Gastroesophageal sphincter (tissue), 4 donors: ENCODE measurements at regions not wholly inside any gene's neighbourhood (a gene's known extent, or its start where the extent isn't known, plus 50 kb on each side); places are given as distances from the start of the nearest gene placed in this dataset.

Experiments
- ATAC-seq: fragments of 150-250 bp; one replicate; pipeline ENCODE4 v1.9.1; 2016; ENCODE audit warnings: mild to moderate bottlenecking, moderate library complexity
- H3K27ac ChIP-seq, 4 donors: fragments of 200-600 bp; sonication (generic) in 3 of 4; 1 replicate in 3 of 4; 2 replicates in 1 of 4; pipeline ENCODE4 v1.5.1; 2016 to 2019
- H3K27me3 ChIP-seq: fragments of 200-600 bp; sonication (generic); one replicate; pipeline ENCODE4 v1.5.1; 2019
- H3K36me3 ChIP-seq, 2 donors: fragments of 200-600 bp; sonication (generic); one replicate each; pipeline ENCODE4 v1.5.1; 2019; ENCODE audit warnings: control low read depth in 1 of 2
- H3K4me1 ChIP-seq, 3 donors: fragments of 200-600 bp; sonication (generic); 1 replicate in 2 of 3; 2 replicates in 1 of 3; pipeline ENCODE4 v1.5.1; 2016 to 2019; ENCODE audit warnings: control low read depth in 2 of 3
- H3K4me3 ChIP-seq, 2 donors: fragments of 200-600 bp; sonication (generic); one replicate each; pipeline ENCODE4 v1.5.1; 2019; ENCODE audit warnings: mild to moderate bottlenecking in 1 of 2, moderate library complexity in 1 of 2
- H3K9me3 ChIP-seq, 3 donors: fragments of 200-600 bp; sonication (generic); one replicate each; pipeline ENCODE4 v1.5.1; 2017 to 2019; ENCODE audit warnings: control low read depth in 2 of 3
- CTCF ChIP-seq, 4 experiments: fragments of 200-600 bp in 2 of 4; fragments of 450-650 bp in 2 of 4; sonication (generic) in 1 of 4; IDR thresholded peaks; one replicate each; pipeline ENCODE4 v1.5.1; 2017 to 2019; ENCODE audit warnings: antibody characterized with exemption in 4 of 4, mild to moderate bottlenecking in 2 of 4, moderate library complexity in 2 of 4
- EP300 ChIP-seq: sonication (generic); formaldehyde crosslinking; IDR thresholded peaks from one replicate; pipeline ENCODE4 v1.6.1; 2017; ENCODE audit warnings: antibody characterized with exemption, mild to moderate bottlenecking
- POLR2A ChIP-seq, 2 donors: fragments of 450-650 bp; IDR thresholded peaks; one replicate each; pipeline ENCODE4 v1.6.1; 2017; ENCODE audit warnings: antibody characterized with exemption in 2 of 2, mild to moderate bottlenecking in 2 of 2, moderate library complexity in 1 of 2
- POLR2AphosphoS5 ChIP-seq: sonication (generic); formaldehyde crosslinking; IDR thresholded peaks from one replicate; pipeline ENCODE4 v1.6.1; 2017; ENCODE audit warnings: antibody characterized with exemption
- WGBS, 2 donors: methylation state at CpG; one replicate each; pipeline ENCODE4 v1.1.5; 2018; ENCODE audit warnings: low coverage in 1 of 2; 5-methylcytosine and 5-hydroxymethylcytosine counted together

- Histone ChIP-seq H3K4me3 (no peak overlapping the region), H3K4me1 (peaks cover 0 to 15% (median 0%) of the 10 kb centered on the region in 3 donors), H3K27ac (no peak overlapping the region), H3K36me3 (no peaks in the 10 kb centered on the region), H3K27me3 (no peaks in the 10 kb centered on the region), H3K9me3 (no peaks in the 10 kb centered on the region)
- ATAC-seq: no peak
- TF ChIP-seq POLR2A (IDR thresholded peaks at IDR 0.05): no peak
- TF ChIP-seq CTCF (IDR thresholded peaks at IDR 0.05): no peak
- no peak for TF ChIP-seq POLR2AphosphoS5
- no peak for TF ChIP-seq EP300
- 70 to 83% methylated on average over 2 to 4 of the region's 5 CpGs for WGBS, 2 donors
Observed at GRCh38 chr2:201952187-201952586, 81.5 kb upstream of the FZD7 start.

GRCh38 chr2:201953396-201953795, 80.3 kb upstream of the FZD7 start:
- Histone ChIP-seq H3K4me3 (no peak overlapping the region), H3K27ac (no peak overlapping the region), H3K36me3 (no peaks in the 10 kb centered on the region), H3K4me1 (peaks cover 0 to 15% (median 0%) of the 10 kb centered on the region in 3 donors), H3K9me3 (no peaks in the 10 kb centered on the region), H3K27me3 (no peaks in the 10 kb centered on the region)
- no peak for ATAC-seq
- TF ChIP-seq POLR2AphosphoS5 (no peak), POLR2A (IDR thresholded peaks at IDR 0.05) (no peak), CTCF (IDR thresholded peaks at IDR 0.05) (no peak), EP300 (no peak)
- 0 to 59% methylated on average over 1 to 3 of the region's 4 CpGs for WGBS, 2 donors

- Histone ChIP-seq H3K4me1 (peaks cover 0 to 15% (median 0%) of the 10 kb centered on the region in 3 donors), H3K4me3 (no peak overlapping the region), H3K27me3 (no peaks in the 10 kb centered on the region), H3K27ac (no peak overlapping the region), H3K36me3 (no peaks in the 10 kb centered on the region), H3K9me3 (no peaks in the 10 kb centered on the region)
- WGBS, 2 donors: 40 to 80% methylated on average over 1 of the region's 4 CpGs
- no peak for ATAC-seq
- TF ChIP-seq EP300 (no peak), POLR2A (IDR thresholded peaks at IDR 0.05) (no peak), POLR2AphosphoS5 (no peak), CTCF (IDR thresholded peaks at IDR 0.05) (no peak)
Observed at GRCh38 chr2:201953880-201954279, 79.8 kb upstream of the FZD7 start.

GRCh38 chr2:201955231-201955630, 78.4 kb upstream of the FZD7 start:
- Histone ChIP-seq H3K27ac (peak overlapping the region in 3 of 4 donors; percentile 51 to 63 (median 58)), H3K27me3 (no peaks in the 10 kb centered on the region), H3K36me3 (no peaks in the 10 kb centered on the region), H3K4me3 (no peak overlapping the region), H3K4me1 (peaks cover 0 to 15% (median 0%) of the 10 kb centered on the region in 3 donors), H3K9me3 (no peaks in the 10 kb centered on the region)
- TF ChIP-seq EP300 (no peak), POLR2AphosphoS5 (no peak)
- ATAC-seq: no peak
- WGBS, 2 donors: 70 to 83% methylated on average over 4 of the region's 5 CpGs

- Histone ChIP-seq H3K9me3 (no peaks in the 10 kb centered on the region), H3K4me1 (peaks cover 0 to 15% (median 0%) of the 10 kb centered on the region in 3 donors), H3K36me3 (no peaks in the 10 kb centered on the region), H3K27me3 (no peaks in the 10 kb centered on the region), H3K4me3 (no peak overlapping the region), H3K27ac (peak overlapping the region in 3 of 4 donors; percentile 51 to 63 (median 58))
- 44 to 61% methylated on average over 4 of the region's 4 CpGs for WGBS, 2 donors
- peak; percentile 82 for ATAC-seq
- TF ChIP-seq POLR2A (IDR thresholded peaks at IDR 0.05): no peak
- TF ChIP-seq POLR2AphosphoS5: peak; percentile 23
- no peak for TF ChIP-seq CTCF (IDR thresholded peaks at IDR 0.05)
- no peak for TF ChIP-seq EP300
Observed at GRCh38 chr2:201955702-201956141, 77.9 kb upstream of the FZD7 start.
